Lower leg skin (tissue), 4 donors: ENCODE measurements at regions not wholly inside any gene's neighbourhood (a gene's known extent, or its start where the extent isn't known, plus 50 kb on each side); places are given as distances from the start of the nearest gene placed in this dataset.

ENCODE experiments used
- DNase-seq, 2 donors: peaks; one replicate each; pipeline ENCODE4 v3.0.0-alpha.2; 2019; ENCODE audit warnings: low spot score in 2 of 2
- H3K4me3 ChIP-seq: fragments of 200-600 bp; sonication (generic); 2 replicates; pipeline ENCODE4 v1.5.1; 2017; ENCODE audit warnings: mild to moderate bottlenecking, low read depth; ENCODE audit not compliant: poor library complexity, severe bottlenecking
- POLR2A ChIP-seq, 2 donors: fragments of 450-650 bp; IDR thresholded peaks; one replicate each; pipeline ENCODE4 v1.6.1; 2016 to 2017; ENCODE audit warnings: antibody characterized with exemption in 2 of 2, mild to moderate bottlenecking in 1 of 2, moderate library complexity in 1 of 2
- WGBS, 2 donors: methylation state at CpG; one replicate each; pipeline ENCODE4 v1.1.5; 2018; 5-methylcytosine and 5-hydroxymethylcytosine counted together
- intact Hi-C: fragments of 100-400 bp; cut with DNase I; formaldehyde crosslinking; loops from one replicate; pipeline ENCODE4 v1.15.0; 2023; ENCODE audit warnings: low total_unique reads
- TF ChIP-seq, protein P1 (sequence below), 3 donors: fragments of 450-650 bp; IDR thresholded peaks; one replicate each; pipeline ENCODE4 v1.5.1; 2016; ENCODE audit warnings: antibody characterized with exemption in 3 of 3, mild to moderate bottlenecking in 3 of 3, moderate library complexity in 2 of 3

- no peak overlapping the region for H3K4me3 ChIP-seq
- WGBS, 2 donors, result 66 to 69% methylated on average over 6 of the region's 6 CpGs
- intact Hi-C loops, result no loop called here
- TF ChIP-seq, protein P1, sequence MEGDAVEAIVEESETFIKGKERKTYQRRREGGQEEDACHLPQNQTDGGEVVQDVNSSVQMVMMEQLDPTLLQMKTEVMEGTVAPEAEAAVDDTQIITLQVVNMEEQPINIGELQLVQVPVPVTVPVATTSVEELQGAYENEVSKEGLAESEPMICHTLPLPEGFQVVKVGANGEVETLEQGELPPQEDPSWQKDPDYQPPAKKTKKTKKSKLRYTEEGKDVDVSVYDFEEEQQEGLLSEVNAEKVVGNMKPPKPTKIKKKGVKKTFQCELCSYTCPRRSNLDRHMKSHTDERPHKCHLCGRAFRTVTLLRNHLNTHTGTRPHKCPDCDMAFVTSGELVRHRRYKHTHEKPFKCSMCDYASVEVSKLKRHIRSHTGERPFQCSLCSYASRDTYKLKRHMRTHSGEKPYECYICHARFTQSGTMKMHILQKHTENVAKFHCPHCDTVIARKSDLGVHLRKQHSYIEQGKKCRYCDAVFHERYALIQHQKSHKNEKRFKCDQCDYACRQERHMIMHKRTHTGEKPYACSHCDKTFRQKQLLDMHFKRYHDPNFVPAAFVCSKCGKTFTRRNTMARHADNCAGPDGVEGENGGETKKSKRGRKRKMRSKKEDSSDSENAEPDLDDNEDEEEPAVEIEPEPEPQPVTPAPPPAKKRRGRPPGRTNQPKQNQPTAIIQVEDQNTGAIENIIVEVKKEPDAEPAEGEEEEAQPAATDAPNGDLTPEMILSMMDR (IDR thresholded peaks at IDR 0.05), result no peak
- TF ChIP-seq POLR2A (IDR thresholded peaks at IDR 0.05), result no peak
- peak in 1 of 2 donors; percentile 13 for DNase-seq
Observed at GRCh38 chr15:100723315-100723801, 121.0 kb downstream of the ASB7 start.

DNA sequence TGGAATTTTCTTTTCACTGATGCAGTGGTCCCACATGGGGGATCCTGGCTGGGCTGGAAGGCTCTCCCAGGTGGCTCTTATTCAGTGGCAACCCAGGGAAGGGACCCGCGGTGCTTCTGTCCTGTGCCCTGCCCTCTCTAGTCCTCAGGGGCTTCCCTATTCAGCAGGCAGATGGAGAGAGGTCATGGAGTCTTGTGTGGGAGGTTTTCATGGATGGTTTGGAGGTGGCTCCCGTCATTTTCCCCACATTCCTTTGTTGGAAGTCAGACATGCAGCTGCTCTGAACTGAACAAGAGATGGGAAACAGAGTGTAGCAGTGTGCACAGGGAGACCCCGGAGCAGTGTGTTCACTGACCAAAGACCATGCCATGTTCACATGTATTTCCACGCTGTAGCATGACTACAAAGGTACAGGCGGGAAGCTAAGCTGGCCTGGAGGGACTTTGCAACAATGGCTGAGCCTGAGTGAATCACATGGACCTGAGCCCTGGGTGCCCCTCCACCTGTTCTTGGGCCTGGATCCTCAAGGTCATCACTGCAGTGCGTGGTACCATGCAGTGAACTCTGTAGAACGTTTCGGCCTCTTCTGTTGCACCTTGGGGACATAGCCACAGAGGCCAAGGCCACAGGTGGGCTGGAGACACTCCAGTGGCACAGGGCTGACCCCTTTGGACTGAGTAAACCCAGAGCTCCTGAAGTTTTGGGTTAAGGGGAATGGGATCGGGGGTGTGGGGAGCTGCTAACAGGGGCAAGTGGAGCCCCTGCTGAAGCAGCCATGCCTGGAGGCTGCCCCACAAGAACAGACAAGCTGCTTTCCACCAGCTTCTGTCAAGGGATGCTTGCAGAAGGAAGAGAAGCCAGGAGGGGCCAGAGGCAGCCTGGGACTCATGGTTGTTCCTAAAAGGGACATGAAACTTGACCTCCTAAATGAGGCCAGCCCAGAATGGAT, 123.0 kb downstream of the ASB7 start:
- DNase-seq, result peak; percentile 9 to 79
- 83 to 89% methylated on average over 9 to 10 of the region's 10 CpGs for WGBS, 2 donors
- TF ChIP-seq, protein P1 (IDR thresholded peaks at IDR 0.05), result no peak
- no peak for TF ChIP-seq POLR2A (IDR thresholded peaks at IDR 0.05)
- H3K4me3 ChIP-seq, result no peak overlapping the region
- intact Hi-C loops, result no loop called here

DNA sequence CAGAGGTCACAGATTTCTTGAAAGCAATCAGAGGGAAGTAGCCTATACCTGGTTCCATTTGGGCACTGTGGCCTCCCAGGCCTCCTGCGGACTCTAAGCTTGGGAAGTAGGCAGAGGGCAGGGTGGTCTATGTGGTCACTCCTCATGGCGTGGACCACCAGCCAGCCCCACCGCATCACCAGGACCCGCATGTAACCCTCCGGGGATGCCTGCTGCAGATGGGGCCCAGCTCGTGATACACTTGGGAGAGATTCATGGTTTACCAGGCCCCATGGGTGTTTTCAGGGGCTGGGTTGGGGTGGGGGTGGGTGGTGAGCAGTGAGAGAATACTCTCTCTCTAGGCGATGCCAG, 123.7 kb downstream of the ASB7 start:
- peak; percentile 11 to 64 for DNase-seq
- intact Hi-C loops, result no loop called here
- H3K4me3 ChIP-seq, result no peak overlapping the region
- TF ChIP-seq POLR2A (IDR thresholded peaks at IDR 0.05), result no peak
- WGBS, 2 donors, result 92 to 97% methylated on average over 7 of the region's 7 CpGs

DNA sequence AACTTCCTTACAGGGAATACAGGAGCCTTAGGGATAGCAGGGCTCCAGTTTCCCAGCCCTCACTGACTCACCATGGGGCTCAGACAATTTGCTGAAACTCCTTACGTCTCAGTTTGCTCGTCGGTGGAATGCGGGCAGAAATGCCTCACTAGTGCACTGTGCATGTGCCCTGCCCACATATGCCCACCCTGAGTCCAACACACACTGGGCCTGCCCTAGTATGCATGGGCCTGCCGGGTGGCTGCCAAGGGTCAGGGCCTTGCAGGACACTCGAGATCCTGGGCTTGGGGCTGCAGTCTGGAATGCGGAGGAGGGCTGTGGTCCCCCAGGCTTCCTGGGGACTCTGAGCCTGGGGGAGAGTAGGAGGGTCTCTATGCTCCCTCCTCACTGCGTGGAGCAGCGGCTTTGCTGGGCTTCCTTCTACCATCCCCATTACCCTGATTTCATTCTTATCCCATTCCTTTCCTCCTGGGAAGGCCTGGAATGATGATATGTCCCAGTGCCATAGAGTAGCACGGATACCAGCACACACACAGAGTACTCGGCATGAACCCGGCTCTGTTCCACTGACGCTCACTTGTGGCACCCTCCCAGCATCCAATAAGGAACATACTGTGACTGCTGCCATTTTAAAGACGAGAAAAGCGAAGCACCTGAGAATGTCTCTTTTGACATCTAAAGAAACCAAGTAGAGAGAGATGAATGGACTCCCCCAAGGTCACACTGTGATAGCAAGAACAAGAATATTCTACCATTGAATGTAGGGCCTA, 124.2 kb downstream of the ASB7 start:
- no peak overlapping the region for H3K4me3 ChIP-seq
- intact Hi-C loops, result no loop called here
- no peak for TF ChIP-seq POLR2A (IDR thresholded peaks at IDR 0.05)
- TF ChIP-seq, protein P1 (IDR thresholded peaks at IDR 0.05), result no peak
- 83 to 96% methylated on average over 12 to 15 of the region's 15 CpGs for WGBS, 2 donors
- peak; percentile 6 to 76 for DNase-seq

DNA sequence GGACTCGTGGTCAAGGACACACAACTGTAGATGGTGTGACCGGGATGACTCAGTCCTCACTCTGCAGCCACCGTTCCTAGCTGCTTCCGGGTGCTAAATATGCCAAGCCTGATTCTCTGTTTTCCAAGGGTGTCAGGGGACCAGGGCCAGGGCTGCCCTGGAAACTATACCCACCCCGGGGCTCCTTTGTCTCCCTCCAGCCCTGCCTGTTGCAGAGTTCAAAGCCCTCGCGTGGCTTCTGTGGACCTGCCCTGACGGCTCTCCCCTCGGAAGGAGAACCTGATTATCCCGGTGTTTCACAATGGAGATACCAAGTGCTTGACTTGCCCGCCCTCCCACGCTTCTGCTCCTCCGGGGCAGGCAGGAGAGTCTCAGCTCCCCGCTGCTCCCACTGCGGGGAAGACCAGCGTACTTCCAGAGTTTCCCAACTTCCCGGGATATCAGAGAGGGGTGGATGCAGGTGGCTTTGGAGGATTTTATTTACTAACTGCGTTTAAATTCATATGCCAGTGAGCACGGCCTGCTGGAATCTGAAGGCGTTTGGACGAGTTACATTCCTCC, 125.0 kb downstream of the ASB7 start:
- DNase-seq, result peak; percentile 13 to 65
- no peak overlapping the region for H3K4me3 ChIP-seq
- intact Hi-C loops, result no loop called here
- 66 to 79% methylated on average over 21 of the region's 21 CpGs for WGBS, 2 donors
- TF ChIP-seq, protein P1 (IDR thresholded peaks at IDR 0.05), result no peak
- no peak for TF ChIP-seq POLR2A (IDR thresholded peaks at IDR 0.05)
